ENCODE measurements at regions not wholly inside any gene's neighbourhood (a gene's known extent, or its start where the extent isn't known, plus 50 kb on each side); places are given as distances from the start of the nearest gene placed in this dataset.

DNA sequence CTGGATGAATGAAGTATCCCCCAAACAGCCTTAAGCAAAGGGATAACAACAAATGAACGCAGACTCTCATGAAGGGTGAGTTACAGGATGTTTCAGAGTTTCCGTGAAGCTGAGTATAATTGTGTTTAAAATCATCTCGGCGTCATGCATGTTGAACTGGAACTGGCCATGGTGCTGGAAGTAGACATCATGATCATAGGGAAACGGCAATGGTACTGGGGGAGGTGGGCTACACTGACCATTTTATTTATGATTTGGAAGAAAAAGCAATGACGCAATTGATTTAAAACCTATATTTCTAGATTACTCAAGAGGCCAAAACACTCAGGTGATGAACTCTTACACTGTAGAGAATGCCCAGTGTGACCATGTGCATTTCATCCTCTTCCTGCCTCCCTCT, 387.9 kb upstream of the MYT1L start:
- no peak for TF ChIP-seq CTCF (IDR thresholded peaks at IDR 0.05; ENCODE audit: partially characterized antibody, unreplicated experiment)
- no peak overlapping the region for H3K4me3 Mint-ChIP-seq (ENCODE audit: unreplicated experiment)
- H3K4me1 Mint-ChIP-seq (ENCODE audit: low read depth, unreplicated experiment): peaks cover 6% of the 10 kb centered on the region
- no peak for DNase-seq
- no peak overlapping the region for H3K27ac Mint-ChIP-seq (ENCODE audit: unreplicated experiment)
- H3K9me3 Mint-ChIP-seq (ENCODE audit: unreplicated experiment): peaks cover 1% of the 10 kb centered on the region
- peaks cover 5% of the 10 kb centered on the region for H3K36me3 Mint-ChIP-seq (ENCODE audit: unreplicated experiment)
- peaks cover 7% of the 10 kb centered on the region for H3K27me3 Mint-ChIP-seq (ENCODE audit: unreplicated experiment)

DNA sequence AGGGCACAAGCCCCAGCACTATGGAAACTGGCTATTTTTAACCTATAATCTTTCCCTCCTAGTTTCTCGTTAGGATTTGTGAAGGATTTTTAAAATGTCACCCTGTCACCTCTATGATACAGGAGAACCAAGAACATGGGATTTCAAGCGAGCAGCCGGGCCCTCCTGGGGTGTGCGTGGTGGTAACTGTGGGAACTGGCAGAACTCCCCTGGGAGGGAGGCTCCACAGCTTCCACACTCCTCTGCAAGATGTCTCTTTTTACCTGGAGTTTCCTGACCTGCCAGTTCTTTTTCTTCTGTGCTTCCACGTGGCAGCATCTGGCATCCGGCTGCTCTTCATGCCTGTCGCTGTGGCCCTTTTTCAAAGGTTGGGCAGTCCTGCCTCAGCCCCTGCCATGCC, 386.3 kb upstream of the MYT1L start:
- Mint-ChIP-seq H3K27ac (ENCODE audit: unreplicated experiment) (no peak overlapping the region), H3K4me3 (ENCODE audit: unreplicated experiment) (no peak overlapping the region), H3K27me3 (ENCODE audit: unreplicated experiment) (peaks cover 7% of the 10 kb centered on the region), H3K4me1 (ENCODE audit: low read depth, unreplicated experiment) (peaks cover 6% of the 10 kb centered on the region), H3K36me3 (ENCODE audit: unreplicated experiment) (peaks cover 5% of the 10 kb centered on the region), H3K9me3 (ENCODE audit: unreplicated experiment) (peaks cover 4% of the 10 kb centered on the region)
- no peak for DNase-seq
- TF ChIP-seq CTCF (IDR thresholded peaks at IDR 0.05; ENCODE audit: partially characterized antibody, unreplicated experiment): no peak

GRCh38 chr2:2716771-2717170, 385.7 kb upstream of the MYT1L start:
- Mint-ChIP-seq H3K4me3 (ENCODE audit: unreplicated experiment) (no peak overlapping the region), H3K36me3 (ENCODE audit: unreplicated experiment) (peaks cover 5% of the 10 kb centered on the region), H3K27ac (ENCODE audit: unreplicated experiment) (no peak overlapping the region), H3K4me1 (ENCODE audit: low read depth, unreplicated experiment) (peaks cover 6% of the 10 kb centered on the region), H3K9me3 (ENCODE audit: unreplicated experiment) (peaks cover 6% of the 10 kb centered on the region), H3K27me3 (ENCODE audit: unreplicated experiment) (peaks cover 7% of the 10 kb centered on the region)
- no peak for DNase-seq
- no peak for TF ChIP-seq CTCF (IDR thresholded peaks at IDR 0.05; ENCODE audit: partially characterized antibody, unreplicated experiment)

GRCh38 chr2:2715036-2715818, 384.2 kb upstream of the MYT1L start:
- Mint-ChIP-seq H3K9me3 (ENCODE audit: unreplicated experiment) (peaks cover 9% of the 10 kb centered on the region), H3K4me1 (ENCODE audit: low read depth, unreplicated experiment) (peaks cover 6% of the 10 kb centered on the region), H3K4me3 (ENCODE audit: unreplicated experiment) (no peak overlapping the region), H3K27ac (ENCODE audit: unreplicated experiment) (no peak overlapping the region), H3K27me3 (ENCODE audit: unreplicated experiment) (peaks cover 4% of the 10 kb centered on the region), H3K36me3 (ENCODE audit: unreplicated experiment) (peaks cover 5% of the 10 kb centered on the region)
- TF ChIP-seq CTCF (IDR thresholded peaks at IDR 0.05; ENCODE audit: partially characterized antibody, unreplicated experiment): no peak
- DNase-seq: no peak

DNA sequence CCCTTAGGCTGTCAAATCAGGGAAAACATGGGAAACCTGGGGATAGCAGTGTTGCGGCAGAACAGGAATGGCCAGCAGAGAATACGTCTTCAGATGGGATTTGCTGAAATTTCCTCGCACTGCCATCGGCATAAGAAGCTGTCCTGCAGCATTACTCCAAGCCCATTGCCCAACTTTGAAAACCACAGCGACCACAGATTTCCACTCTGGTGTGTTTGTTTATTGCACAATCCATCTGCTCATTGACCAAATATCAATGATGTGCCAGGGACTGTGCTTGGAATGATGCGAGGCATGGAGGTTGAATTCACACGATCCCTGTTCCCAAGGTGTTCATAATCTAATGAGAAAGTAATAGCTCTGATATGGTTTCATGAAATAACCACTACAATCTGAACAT, 383.3 kb upstream of the MYT1L start:
- Mint-ChIP-seq H3K27ac (ENCODE audit: unreplicated experiment) (no peak overlapping the region), H3K4me3 (ENCODE audit: unreplicated experiment) (no peak overlapping the region), H3K36me3 (ENCODE audit: unreplicated experiment) (peaks cover 5% of the 10 kb centered on the region), H3K4me1 (ENCODE audit: low read depth, unreplicated experiment) (peaks cover 6% of the 10 kb centered on the region), H3K27me3 (ENCODE audit: unreplicated experiment) (no peaks in the 10 kb centered on the region), H3K9me3 (ENCODE audit: unreplicated experiment) (peaks cover 9% of the 10 kb centered on the region)
- no peak for TF ChIP-seq CTCF (IDR thresholded peaks at IDR 0.05; ENCODE audit: partially characterized antibody, unreplicated experiment)
- DNase-seq: no peak

All from glutamatergic neuron (in vitro differentiated cells).